IPS DF 19.7 (cell line): ENCODE measurements at regions not wholly inside any gene's neighbourhood (a gene's known extent, or its start where the extent isn't known, plus 50 kb on each side); places are given as distances from the start of the nearest gene placed in this dataset.

Experiments
- DNase-seq: peaks from one replicate; pipeline ENCODE4 v3.0.0-alpha.2; 2013; ENCODE audit warnings: low read depth, low spot score

DNA sequence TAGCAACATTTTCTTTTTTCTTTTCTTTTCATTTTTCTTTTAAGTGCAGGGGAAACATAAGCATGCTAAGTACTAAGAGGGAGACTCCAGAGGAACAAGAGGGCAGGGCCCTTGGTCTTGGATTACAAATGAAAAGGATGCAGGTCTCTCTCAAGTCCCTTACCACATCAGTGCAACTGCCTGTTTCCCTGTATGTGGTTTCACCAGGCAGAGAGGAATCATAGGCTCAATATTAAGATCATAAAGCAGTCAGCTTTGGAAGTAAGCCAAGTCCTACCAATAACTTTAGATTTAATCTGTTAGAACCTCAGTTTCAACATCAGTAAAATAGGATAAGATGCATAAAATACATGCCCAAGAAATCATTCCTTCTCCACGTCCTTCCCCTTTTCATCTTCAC lies 422.7 kb upstream of the PAPPA start:
- DNase-seq, result no peak

DNA sequence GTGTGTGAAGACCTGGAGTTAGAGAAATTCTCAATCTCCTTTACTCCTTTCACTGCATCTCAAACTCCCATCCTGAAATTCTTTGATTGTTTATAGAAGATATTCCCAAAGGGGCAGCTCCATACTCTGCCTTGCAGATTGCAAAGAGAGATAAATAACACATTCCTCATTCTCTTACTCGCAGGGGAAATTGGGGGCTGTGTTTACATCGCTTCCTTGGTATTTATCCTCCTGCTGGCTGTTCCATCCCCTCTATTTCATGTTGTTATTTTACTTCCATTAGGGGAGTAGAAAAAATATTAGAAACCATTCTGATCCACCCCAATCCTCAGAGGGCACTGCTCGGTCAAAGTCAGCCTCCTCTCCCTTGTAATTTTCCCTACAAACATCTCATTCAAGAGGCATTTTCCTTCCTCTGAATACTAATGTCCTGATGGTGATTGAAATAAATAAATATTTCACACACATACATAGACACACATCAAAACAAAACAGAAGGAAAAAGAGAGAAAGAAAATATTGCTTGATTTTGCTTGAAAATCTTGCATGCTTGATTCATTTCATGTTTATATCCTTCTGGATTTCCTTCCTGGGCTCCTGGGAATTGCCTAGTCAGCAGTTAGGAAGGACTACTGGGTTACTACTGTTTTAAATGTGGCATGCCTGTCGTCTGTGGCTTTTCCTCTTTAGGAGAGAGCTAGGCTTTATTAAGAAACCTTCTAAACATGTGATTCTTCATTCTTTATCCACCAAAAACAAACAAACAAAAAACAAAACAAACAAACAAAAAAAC lies 420.1 kb upstream of the PAPPA start:
- no peak for DNase-seq

DNA sequence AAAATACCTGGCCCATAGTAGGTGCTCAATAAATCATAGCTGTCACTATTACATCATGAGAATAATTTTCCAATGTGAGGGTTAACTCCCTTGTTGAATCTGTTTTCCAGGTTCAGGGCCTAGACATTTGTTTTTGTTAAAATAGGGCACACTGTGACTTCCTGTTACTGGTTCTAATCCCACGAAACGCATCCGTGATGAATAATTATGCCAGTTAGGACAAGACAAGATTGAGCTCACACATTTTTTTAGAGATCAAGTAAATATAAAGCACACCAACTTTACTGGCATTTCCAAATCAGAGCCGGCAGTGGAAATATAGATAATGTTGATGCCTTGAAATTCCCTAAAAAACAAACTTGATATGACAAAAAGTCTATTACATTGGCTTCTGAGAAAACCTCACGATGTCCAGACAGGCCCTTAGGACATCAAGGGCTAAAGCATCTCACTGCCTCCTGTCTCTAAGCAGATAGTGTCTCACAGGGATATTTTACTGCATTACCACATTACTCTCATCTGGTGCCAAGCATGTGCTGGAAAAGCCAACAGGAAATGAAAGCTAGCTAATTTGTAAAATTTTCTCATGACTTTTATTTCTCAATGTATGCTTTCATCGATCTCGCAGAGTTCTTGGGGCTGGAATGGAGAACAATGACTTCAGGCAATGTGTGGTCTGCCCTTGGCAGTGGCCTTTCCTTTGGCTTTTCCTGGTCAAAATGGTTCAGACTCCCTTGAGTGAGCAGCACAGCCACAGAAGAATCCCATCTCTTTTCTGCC lies 414.3 kb upstream of the PAPPA start:
- DNase-seq, result no peak

GRCh38 chr9:115740986-115741385 lies 412.6 kb upstream of the PAPPA start:
- no peak for DNase-seq

- no peak for DNase-seq
Measured at GRCh38 chr9:115743709-115744605, 409.6 kb upstream of the PAPPA start.

DNA sequence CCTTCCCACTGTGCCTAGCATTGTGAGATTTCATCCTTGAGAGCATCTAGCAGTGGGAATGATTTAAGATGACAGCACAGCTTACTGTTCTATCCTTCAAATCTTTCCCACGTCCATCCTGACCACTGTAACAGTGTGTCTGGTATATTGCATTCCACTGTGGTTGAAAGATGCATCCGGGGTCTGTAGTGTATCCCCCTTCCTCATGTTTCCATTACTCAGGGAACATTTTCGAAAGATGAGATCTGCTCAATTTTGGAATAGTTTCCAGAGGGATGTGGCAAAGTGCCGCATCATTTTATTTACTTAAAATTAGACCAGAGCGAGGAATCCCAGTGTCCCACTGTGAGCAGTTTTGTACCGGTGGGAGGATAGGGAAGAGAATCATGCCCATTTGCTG lies 407.1 kb upstream of the PAPPA start:
- no peak for DNase-seq

DNA sequence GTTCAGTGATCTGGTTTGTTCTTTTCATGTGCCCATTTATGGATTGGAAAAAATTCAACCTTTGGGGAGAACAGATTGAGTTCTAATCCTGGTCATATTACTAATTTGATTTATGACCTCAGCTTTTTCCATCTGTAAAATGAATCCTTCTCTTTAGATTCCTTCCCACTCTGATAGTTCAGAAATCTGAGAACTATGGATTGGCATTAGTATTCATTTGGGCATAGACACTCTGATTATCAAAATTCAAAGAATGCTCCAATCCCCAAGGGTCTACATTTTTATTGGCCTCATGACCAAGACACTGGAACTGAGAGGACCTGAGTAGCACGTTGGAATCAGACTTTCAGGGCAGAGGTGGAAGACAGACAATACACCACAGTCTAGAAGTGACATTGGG lies 405.9 kb upstream of the PAPPA start:
- DNase-seq, result no peak

GRCh38 chr9:115756736-115757135 lies 396.9 kb upstream of the PAPPA start:
- DNase-seq, result no peak

- no peak for DNase-seq
Measured at GRCh38 chr9:115757461-115757860, 396.1 kb upstream of the PAPPA start.

DNA sequence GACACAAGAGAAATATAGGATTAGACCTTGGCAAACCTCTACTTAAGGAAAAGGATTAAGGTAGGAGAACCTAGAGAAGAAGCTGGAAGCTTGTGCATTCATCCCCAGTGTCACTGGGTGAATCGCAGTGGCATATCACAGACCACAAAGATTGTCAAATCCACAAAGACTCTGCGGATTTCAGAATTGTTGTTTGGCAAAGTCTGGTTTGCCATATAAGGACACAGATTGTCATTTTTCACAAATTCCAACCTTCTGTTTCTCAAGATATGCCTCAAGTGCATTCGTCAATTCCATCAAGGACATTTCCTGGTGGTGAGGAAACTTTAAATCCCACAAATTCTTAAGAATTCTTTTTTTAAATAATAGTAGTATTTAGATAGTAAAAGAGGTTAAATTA lies 395.1 kb upstream of the PAPPA start:
- no peak for DNase-seq

GRCh38 chr9:115759426-115759825 lies 394.2 kb upstream of the PAPPA start:
- DNase-seq, result no peak

DNA sequence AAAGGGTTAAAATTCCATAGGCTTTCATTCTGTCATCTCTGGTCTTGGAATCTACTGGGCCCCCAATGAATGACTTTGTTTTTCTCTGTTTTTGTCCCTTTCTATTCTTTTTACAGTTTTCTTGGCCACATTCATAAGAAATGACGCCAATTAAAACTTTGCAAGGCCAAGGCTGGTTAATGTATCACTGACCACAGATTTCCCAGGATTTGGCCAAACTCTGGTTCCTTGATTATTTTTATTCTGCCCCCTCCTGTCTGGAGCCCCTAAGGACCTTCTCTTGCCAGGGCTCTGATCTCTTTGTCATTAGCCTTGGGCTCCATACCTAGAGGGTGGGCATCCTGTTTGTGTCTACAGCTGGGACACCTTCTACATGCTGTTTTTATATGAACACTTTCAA lies 388.9 kb upstream of the PAPPA start:
- no peak for DNase-seq

GRCh38 chr9:115765060-115765459 lies 388.5 kb upstream of the PAPPA start:
- DNase-seq, result no peak

DNA sequence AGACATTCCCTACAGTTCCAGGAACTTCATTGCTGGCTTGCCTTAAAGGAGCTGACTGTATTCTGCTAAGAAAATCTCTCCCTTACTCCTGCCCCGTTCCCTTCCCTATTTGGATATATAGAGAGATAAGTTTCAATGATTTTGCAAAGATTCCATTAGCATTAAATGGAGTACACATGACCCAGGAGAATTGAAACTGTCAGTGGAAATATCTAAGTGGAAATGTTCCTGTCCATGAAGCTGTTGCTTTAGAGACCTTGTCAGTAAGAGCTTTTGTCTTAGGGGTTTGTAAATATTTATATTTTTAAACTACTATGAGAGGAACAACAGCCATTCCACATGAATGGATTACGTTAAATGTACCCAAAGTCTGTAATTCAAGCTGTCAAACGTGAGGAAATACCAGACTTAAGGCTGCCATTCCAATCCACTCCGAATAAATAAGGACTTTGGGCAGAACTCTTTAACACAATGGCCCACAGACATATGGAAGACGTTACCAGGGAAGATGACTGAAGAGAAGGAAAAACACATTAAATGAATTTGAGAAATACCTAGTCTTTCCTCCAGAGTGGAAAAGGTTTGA lies 387.1 kb upstream of the PAPPA start:
- no peak for DNase-seq

DNA sequence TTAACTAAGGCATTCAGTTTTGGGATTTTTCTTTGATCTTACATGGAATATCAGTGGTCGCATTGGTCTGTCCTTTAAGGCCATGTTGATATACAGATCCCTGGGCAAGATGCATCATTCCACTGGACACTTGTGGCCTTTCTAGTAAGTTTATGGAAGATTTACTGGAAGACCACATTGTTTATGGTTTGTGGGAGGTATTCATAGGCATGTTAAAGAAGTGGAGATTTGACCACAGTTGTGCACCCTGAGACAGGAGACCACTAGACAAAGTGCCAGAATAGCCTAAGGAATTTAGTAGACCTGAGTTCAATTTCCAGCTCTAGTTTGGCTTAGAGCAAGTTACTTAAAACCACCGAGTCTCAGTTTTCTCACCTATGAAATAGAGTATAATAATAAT lies 383.1 kb upstream of the PAPPA start:
- DNase-seq, result no peak

- no peak for DNase-seq
Measured at GRCh38 chr9:115775659-115776058, 377.9 kb upstream of the PAPPA start.

- no peak for DNase-seq
Measured at GRCh38 chr9:115777610-115778009, 376.0 kb upstream of the PAPPA start.

- no peak for DNase-seq
Measured at GRCh38 chr9:115781070-115781736, 372.4 kb upstream of the PAPPA start.

DNA sequence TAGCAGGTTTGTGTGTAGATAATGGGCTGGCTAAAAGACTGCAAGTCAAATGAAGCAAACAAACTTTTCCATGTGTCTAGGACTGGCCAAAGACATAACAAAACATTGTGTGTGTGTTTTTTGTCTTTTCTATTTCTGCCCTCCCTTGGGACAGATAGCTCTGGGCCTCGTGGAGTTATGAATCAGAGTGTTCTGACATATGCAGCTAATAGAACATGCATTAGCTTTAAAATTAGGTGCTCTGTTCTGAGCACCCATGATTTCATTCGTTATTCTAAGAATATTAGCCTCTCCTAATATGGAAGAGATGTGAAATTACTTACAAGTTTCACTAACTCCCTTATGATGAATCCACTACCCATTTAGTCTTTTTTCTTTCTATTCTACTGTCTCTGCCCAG lies 367.3 kb upstream of the PAPPA start:
- DNase-seq, result no peak

DNA sequence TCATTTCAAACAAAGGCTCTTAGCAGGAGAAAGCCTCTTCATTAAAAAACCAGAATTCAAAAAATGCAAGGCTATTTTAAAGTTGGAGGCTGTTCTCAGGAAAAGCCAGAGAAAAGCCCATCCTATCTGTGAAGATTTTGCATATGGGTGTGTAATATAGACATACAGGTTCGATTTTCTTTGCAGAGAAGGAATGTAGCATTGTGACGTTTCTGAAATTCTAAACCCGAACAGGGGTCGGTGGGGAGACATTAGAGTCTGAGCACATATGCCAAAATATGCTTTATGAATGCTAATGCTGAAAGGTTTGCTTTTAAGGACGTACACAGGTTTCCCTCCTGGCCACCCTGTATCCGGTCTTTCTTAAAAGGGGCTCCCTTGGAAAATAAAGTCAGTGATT lies 363.1 kb upstream of the PAPPA start:
- DNase-seq, result no peak

DNA sequence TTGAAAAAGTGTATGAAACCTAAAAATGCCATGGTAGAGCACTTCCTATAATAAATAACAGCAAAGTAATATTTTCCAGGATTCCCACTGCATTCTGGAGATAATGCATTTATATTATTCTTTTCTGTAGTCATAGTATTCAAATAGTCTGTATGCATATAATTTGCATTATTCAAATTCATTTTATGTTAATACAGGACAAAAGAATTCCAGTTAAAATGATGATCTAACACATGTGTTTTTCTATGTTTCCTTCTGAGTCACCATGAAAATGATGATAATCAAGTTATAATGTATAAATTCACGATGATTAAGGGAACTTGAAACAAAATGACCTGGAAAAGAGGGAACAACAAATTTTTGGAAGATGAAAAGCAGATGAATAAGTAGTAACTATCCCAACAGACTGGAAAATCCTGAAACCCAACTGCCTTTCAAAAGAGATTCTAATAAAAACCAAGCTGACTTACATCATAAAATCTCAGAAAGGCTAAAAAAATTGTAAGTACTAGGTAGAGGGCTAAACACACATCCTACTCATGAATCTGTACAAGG lies 358.6 kb upstream of the PAPPA start:
- DNase-seq, result no peak
